Keratinocyte (primary cell): ENCODE measurements at regions not wholly inside any gene's neighbourhood (a gene's known extent, or its start where the extent isn't known, plus 50 kb on each side); places are given as distances from the start of the nearest gene placed in this dataset.

ENCODE experiments used
- DNase-seq: peaks from one replicate; pipeline ENCODE4 v3.0.0-alpha.2; 2011; ENCODE audit warnings: low read depth, missing footprints, low spot score
- FAIRE-seq: peaks from 2 replicates; lab custom pipeline; 2011; peaks lifted over from hg19 to GRCh38; lab: Jason Lieb, UNC
- H2AFZ ChIP-seq: 2 replicates; pipeline ENCODE4 v1.6.0; 2012; ENCODE audit warnings: low read length, control low read depth, inconsistent platforms; ENCODE audit not compliant: control insufficient read depth
- H3K27ac ChIP-seq: 2 replicates; pipeline ENCODE4 v1.5.1; 2011; ENCODE audit warnings: low read length; ENCODE audit not compliant: control insufficient read depth, insufficient read depth
- H3K27me3 ChIP-seq: 3 replicates; pipeline ENCODE4 v1.6.0; 2011; ENCODE audit warnings: low read length; ENCODE audit not compliant: control insufficient read depth, insufficient read depth; ENCODE audit errors: extremely low read depth
- H3K36me3 ChIP-seq, 2 experiments: 2 replicates in 1 of 2; 3 replicates in 1 of 2; pipeline ENCODE4 v1.5.1; 2011; ENCODE audit warnings: low read length in 2 of 2, mild to moderate bottlenecking in 1 of 2; ENCODE audit not compliant: control insufficient read depth in 2 of 2, insufficient read depth in 2 of 2; ENCODE audit errors: extremely low read depth in 1 of 2
- H3K4me1 ChIP-seq: 3 replicates; pipeline ENCODE4 v1.5.1; 2011; ENCODE audit warnings: low read length; ENCODE audit not compliant: control insufficient read depth, insufficient read depth; ENCODE audit errors: extremely low read depth
- H3K4me2 ChIP-seq: 3 replicates; pipeline ENCODE4 v1.6.0; 2011; ENCODE audit warnings: low read depth, low read length; ENCODE audit not compliant: control insufficient read depth, insufficient read depth; ENCODE audit errors: extremely low read depth
- H3K4me3 ChIP-seq, 3 experiments: fragments of 200-600 bp in 1 of 3; sonication (generic) in 1 of 3; 2 replicates in 2 of 3; 3 replicates in 1 of 3; pipeline ENCODE4 v1.5.1; 2011 to 2016; ENCODE audit warnings: low read length in 3 of 3, mild to moderate bottlenecking in 3 of 3, control low read depth in 2 of 3, inconsistent platforms in 1 of 3, low read depth in 1 of 3, mixed read lengths in 1 of 3, mixed run types in 1 of 3, moderate library complexity in 1 of 3; ENCODE audit not compliant: control insufficient read depth in 2 of 3, insufficient read depth in 2 of 3; ENCODE audit errors: extremely low read depth in 1 of 3
- H3K79me2 ChIP-seq: 2 replicates; pipeline ENCODE4 v1.6.0; 2012; ENCODE audit warnings: low read length; ENCODE audit not compliant: control insufficient read depth, insufficient read depth
- H3K9ac ChIP-seq: 3 replicates; pipeline ENCODE4 v1.6.0; 2011; ENCODE audit warnings: low read length; ENCODE audit not compliant: control insufficient read depth, insufficient read depth; ENCODE audit errors: extremely low read depth
- H3K9me1 ChIP-seq: 3 replicates; pipeline ENCODE4 v1.6.0; 2011; ENCODE audit warnings: low read length; ENCODE audit not compliant: control insufficient read depth, insufficient read depth; ENCODE audit errors: extremely low read depth
- H3K9me3 ChIP-seq: 2 replicates; pipeline ENCODE4 v1.5.1; 2012; ENCODE audit warnings: low read depth, low read length; ENCODE audit not compliant: control insufficient read depth
- H4K20me1 ChIP-seq: 3 replicates; pipeline ENCODE4 v1.6.0; 2011; ENCODE audit warnings: low read length; ENCODE audit not compliant: control insufficient read depth, insufficient read depth; ENCODE audit errors: extremely low read depth
- CTCF ChIP-seq, 3 experiments: IDR thresholded peaks in 1 of 3; conservative IDR thresholded peaks in 1 of 3; optimal IDR thresholded peaks in 1 of 3; 2 replicates in 2 of 3; 3 replicates in 1 of 3; pipeline versions ENCODE3 to v1.5.1; 2011; ENCODE audit warnings: low read length in 3 of 3, mild to moderate bottlenecking in 3 of 3, moderate library complexity in 2 of 3, control low read depth in 1 of 3, inconsistent platforms in 1 of 3; ENCODE audit not compliant: insufficient read depth in 2 of 3; ENCODE audit errors: extremely low read depth in 1 of 3
- EZH2 ChIP-seq: IDR thresholded peaks from one replicate; pipeline ENCODE4 v1.6.1; 2012; ENCODE audit warnings: inconsistent platforms, mild to moderate bottlenecking, low read length, moderate library complexity
- dilution Hi-C: fragments of 300-500 bp; cut with MboI; formaldehyde crosslinking; loops from one replicate; pipeline ENCODE4 v1.7.0; 2020; ENCODE audit warnings: low sequenced_read_pairs; ENCODE audit not compliant: extremely low pct_ligation_motif_present

- dilution Hi-C loops = no loop called here
- no peaks in the 10 kb centered on the region for H3K9me1 ChIP-seq
- no peak for DNase-seq
- no peaks in the 10 kb centered on the region for H3K4me1 ChIP-seq
- H3K4me2 ChIP-seq = no peak overlapping the region
- no peaks in the 10 kb centered on the region for H3K79me2 ChIP-seq
- H3K9me3 ChIP-seq = no peaks in the 10 kb centered on the region
- H3K4me3 ChIP-seq = no peak overlapping the region
- no peak overlapping the region for H3K9ac ChIP-seq
- H2AFZ ChIP-seq = no peak overlapping the region
- TF ChIP-seq CTCF (optimal IDR thresholded peaks at IDR 0.05 in 1 of 3, IDR thresholded peaks at IDR 0.05 in 1 of 3, conservative IDR thresholded peaks at IDR 0.05 in 1 of 3; ENCODE audit: extremely low read depth in 1 of 3, insufficient read depth in 2 of 3, low read length in 3 of 3) (no peak), EZH2 (no peak)
- no peak for FAIRE-seq
- no peaks in the 10 kb centered on the region for H3K36me3 ChIP-seq
- no peak overlapping the region for H3K27ac ChIP-seq
- no peaks in the 10 kb centered on the region for H3K27me3 ChIP-seq
- H4K20me1 ChIP-seq = no peaks in the 10 kb centered on the region
These were observed 737.8 kb upstream of the CXADR start for GRCh38 chr21:16775076-16775475.

GRCh38 chr21:16777041-16777720, 735.7 kb upstream of the CXADR start:
- Histone ChIP-seq H3K36me3 (no peaks in the 10 kb centered on the region), H3K27ac (no peak overlapping the region), H3K79me2 (no peaks in the 10 kb centered on the region), H3K9ac (no peak overlapping the region), H2AFZ (no peak overlapping the region), H3K4me3 (no peak overlapping the region), H3K9me3 (no peaks in the 10 kb centered on the region), H4K20me1 (no peaks in the 10 kb centered on the region), H3K9me1 (no peaks in the 10 kb centered on the region), H3K4me2 (no peak overlapping the region), H3K4me1 (no peaks in the 10 kb centered on the region), H3K27me3 (no peaks in the 10 kb centered on the region)
- no peak for TF ChIP-seq EZH2
- DNase-seq (no peak), FAIRE-seq (no peak)
- dilution Hi-C loops = no loop called here

- Histone ChIP-seq H4K20me1 (no peaks in the 10 kb centered on the region), H3K27me3 (no peaks in the 10 kb centered on the region), H3K9me3 (no peaks in the 10 kb centered on the region), H3K36me3 (no peaks in the 10 kb centered on the region), H3K4me1 (no peaks in the 10 kb centered on the region), H2AFZ (no peak overlapping the region), H3K4me2 (no peak overlapping the region), H3K27ac (no peak overlapping the region), H3K9ac (no peak overlapping the region), H3K4me3 (no peak overlapping the region), H3K9me1 (no peaks in the 10 kb centered on the region), H3K79me2 (no peaks in the 10 kb centered on the region)
- DNase-seq = no peak
- TF ChIP-seq CTCF (optimal IDR thresholded peaks at IDR 0.05 in 1 of 3, IDR thresholded peaks at IDR 0.05 in 1 of 3, conservative IDR thresholded peaks at IDR 0.05 in 1 of 3; ENCODE audit: extremely low read depth in 1 of 3, insufficient read depth in 2 of 3, low read length in 3 of 3) (no peak), EZH2 (no peak)
- no peak for FAIRE-seq
- dilution Hi-C loops = no loop called here
These were observed 724.3 kb upstream of the CXADR start for GRCh38 chr21:16788584-16788983.
